NCI-H1694 treated with DMSO at 0.1 percent for 48 hours (cell line): ENCODE measurements at regions not wholly inside any gene's neighbourhood (a gene's known extent, or its start where the extent isn't known, plus 50 kb on each side); places are given as distances from the start of the nearest gene placed in this dataset.
"Not testable (repeated sequence)": the region's sequence is repeated elsewhere in the genome, so short reads cannot be mapped to it uniquely, and the experiment has no call there.

ENCODE experiments used
- DNase-seq: peaks from one replicate; lab custom pipeline; 2025; lab: John Stamatoyannopoulos, UW

DNA sequence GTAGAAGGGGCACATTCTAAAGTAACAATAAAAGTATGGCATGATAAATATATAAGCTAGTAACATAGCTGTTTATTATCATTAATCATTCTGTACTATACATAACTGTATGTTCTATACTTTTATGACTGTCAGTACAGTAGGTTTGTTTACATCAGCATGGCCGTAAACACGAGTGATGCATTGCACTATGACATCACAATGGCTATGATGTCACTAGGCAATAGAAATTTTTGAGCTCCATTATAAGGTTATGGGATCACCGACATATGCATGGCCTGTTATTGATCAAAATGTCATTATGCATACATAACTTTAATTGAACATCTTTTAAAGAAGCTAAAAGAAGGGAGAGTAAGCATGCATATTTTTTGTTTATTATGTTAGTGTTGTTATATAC lies 200.1 kb upstream of the SHH start:
- DNase-seq: no peak

DNA sequence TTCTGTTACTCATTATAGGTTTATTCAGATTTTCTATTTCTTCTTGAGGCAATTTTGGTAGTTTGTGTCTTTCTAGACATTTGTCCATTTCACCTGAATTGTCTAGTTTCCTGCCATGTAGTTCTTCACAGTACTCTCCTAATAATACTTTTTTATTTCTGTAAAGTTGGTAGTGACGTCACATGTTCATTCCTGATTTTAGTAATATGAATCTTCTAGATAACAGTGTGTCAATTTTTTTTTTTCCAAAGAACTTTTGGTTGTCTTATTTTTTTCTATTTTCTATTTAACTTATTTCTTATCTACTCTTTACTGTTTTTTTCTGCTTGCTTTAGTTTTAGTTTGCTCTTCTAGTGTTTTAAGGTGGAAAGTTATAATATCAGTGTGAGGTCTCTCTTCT lies 197.3 kb upstream of the SHH start:
- no peak for DNase-seq

DNA sequence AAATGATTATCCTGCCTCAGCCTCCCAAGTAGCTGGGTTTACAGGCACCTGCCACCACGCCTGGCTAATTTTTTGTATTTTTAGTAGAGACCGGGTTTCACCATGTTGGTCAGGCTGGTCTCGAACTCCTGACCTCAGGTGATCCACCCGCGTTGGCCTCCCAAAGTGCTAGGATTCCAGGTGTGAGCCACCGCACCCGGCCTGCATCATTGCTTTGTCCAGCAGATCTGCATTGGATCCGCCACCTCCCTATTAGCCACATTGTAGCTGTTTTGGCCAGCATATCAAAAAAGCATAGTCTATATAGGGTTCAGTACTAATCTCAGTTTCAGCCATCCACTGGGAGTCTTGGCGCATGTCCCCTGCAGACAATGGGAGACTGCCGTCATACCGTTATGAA lies 194.6 kb upstream of the SHH start:
- DNase-seq: not testable (repeated sequence)

DNA sequence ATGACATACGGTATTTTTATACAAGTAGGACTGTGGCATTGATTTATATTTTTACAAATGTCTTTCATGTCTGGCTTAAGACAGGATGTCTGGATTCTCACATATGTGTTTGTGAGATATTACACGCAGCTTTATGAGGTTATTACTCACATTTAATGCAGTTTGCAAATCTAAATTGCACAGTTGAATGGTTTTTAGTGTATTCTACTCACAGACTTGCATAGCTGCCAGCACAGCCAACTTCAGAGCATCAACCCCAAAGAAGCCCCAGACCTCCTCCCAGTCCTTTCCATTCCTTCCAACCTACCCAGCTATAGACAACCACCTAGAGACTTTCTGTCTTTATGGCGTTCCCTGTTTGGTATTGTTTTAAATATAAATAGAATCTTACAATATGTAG lies 193.8 kb upstream of the SHH start:
- no peak for DNase-seq

DNA sequence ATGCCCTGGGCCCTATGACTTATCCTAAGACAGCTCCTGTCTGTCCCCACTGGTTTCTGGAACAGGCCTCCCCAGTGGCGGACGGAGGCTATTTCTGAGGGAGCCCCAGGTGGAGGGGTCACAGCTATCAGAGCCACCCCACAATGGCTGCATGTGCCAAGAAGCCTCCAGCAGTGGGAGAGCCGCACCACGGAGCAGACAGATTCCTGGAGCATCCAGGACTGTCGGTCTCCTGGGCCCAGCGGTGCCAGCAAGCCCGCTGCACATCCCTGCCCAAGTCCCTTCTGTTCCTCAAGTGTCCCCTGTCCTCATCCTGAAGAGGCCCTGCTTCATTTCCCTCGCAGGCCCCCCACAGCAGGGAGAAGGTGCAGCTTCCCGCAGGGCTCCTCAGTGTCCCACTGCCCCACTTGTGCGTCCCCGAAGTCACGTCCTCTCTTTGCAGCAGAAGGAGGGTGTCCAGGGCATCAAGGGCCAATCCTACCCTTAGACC lies 193.0 kb upstream of the SHH start:
- DNase-seq: no peak

DNA sequence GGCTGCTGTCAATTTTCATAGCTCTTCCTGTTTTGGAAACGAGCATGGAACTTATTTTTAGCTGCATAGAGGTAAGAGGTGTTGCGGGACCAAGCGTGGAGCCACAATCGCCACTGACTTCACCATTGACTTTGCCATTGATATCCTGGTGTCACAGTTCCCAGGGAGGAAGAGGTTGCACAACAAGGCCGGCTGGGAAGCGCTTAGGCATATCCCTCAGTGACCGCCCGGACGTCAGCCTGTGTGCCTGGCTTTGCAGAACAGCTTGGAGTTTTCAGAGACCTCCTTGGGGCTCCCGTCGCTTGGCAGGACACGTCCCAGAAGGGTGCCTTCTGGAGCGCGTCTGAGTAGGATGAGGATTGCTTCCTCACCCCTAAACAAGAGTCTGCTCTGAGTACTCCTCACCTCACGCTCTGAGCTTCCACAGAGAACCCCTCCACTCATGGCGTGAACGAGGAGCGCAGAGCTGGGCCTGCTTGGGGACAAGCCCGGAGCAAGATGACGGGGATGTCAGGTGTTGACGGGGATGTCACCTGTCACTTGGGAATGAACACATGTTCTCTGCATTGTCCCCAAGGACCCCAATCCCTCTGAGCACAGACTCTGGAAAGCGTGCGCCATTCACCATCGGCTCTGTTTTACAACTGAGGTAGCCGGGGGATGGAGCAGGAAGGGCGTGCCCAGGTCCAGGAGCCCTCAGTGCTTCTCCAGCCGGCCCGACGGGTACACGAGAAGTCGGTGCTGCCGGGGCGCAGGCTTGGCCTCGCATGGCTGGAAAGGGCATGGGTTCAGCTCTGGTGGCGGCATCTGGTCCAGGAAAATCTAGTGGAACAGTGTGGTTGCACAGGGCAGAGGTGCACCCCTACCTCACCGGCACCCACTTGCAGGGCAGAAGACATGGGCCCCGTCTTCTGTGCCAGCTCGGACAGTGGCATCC lies 192.3 kb upstream of the SHH start:
- DNase-seq: no peak

DNA sequence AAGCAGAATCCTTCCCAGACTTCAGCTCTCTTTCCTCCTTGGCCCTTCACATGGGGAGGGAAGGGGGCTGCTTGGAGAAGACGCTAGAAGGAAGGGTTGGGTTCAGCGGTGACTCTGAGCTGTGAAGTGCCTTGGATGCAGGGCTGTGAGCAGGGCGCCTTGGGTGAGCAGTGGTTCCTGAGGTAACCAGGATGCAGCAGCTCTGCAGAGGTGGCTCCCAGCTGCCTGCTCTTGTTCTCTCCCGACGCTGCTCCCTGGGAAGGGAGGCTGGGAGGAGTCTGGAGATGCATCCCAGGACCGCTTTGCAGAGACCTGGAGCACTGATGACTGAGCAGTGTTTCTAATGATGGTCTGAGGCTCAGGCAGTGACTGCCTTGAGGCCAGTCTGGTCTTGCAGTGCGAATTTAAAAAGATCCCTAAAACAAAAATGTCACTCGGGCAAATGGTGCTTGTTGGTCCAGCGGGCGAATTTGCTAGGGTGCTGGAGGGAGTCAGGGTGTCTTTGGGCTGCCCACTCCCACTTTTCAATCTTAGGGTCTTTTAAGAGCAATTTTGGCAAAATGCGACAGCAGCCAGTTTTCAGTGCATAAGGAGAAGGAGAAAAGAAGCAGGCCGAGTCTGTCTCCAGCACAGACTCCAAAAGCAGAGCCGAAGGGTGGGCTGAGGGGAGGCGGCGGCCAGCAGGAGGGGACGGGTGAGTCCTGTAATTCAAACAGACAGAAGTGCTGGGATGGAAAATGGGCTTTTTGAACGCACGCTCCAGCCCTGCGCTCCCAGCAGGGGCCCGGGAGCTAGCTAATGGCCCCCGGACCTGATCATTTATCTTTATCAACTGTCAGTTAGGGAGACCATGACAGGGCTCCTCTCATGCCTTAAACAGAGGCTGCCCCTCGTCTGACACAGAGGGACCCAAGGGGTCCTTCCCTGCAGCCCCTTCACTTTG lies 191.2 kb upstream of the SHH start:
- no peak for DNase-seq

DNA sequence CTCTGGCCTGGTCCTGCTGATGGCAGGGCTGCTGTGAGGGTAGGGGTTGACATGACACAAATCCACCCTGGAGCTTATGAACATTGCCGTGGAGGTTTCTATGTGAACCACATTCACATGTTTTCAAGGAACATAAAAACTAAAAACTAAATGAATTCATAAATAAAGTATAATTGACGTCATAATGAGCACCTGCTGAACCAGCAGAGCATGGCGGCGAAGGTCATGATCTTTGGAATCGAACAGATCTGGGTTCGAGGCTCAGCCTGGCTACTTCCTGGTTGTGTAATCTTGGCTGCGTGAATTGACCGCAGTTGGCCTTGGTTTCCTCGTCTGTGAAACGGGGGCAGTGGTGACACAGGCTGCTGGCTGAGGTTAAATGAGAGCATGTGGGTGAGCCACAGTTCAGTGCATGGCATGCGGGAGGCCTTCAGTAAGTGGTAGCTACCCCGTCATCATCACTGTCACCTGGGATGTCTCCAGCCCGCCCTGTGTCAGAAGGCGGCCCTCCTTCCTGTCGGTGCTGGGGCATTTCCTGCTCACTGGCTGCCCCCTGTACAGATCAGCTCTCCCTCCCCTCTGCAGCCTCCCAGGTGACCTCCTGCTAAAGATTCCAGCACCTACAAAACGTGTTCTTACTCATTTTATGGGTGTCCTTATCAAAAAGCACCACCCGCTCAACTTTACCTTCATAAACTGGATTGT lies 190.3 kb upstream of the SHH start:
- DNase-seq: no peak

DNA sequence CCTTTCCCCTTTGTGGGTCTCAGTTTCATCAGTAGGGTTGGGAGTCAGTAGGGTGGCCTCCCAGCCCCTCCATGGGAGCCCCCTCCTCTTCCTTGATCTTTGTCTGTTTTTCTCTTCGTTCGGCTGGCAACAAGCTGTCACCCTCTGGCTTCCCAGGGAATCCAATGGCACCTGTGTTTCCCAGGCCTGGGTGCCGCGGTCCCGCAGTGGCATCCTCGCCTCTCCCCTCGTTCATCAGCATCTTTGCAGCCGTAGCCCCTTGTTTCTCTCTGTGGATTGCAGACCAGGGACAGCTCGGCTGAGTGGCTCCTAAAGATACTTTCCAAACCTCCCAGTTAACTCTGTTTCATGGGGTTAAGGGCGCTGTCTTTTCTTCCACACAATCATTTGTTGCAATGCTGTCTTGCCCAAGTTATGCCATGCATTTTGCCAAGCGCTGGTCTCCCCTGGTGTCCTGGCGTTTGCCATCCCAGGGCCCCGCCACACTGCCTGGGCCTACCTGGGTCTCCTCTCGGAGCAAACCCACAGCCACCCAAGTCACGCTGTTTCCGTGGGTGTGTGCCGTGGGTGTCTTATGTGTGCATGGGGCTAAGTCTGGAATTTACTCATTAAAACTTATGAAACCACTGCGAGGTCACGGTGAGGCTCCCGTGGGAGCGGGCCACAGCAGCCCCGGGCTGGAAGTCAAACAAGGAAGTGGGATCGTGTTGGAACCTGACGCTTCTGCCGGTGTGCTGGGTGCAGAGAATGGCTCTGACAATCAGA lies 189.4 kb upstream of the SHH start:
- no peak for DNase-seq

DNA sequence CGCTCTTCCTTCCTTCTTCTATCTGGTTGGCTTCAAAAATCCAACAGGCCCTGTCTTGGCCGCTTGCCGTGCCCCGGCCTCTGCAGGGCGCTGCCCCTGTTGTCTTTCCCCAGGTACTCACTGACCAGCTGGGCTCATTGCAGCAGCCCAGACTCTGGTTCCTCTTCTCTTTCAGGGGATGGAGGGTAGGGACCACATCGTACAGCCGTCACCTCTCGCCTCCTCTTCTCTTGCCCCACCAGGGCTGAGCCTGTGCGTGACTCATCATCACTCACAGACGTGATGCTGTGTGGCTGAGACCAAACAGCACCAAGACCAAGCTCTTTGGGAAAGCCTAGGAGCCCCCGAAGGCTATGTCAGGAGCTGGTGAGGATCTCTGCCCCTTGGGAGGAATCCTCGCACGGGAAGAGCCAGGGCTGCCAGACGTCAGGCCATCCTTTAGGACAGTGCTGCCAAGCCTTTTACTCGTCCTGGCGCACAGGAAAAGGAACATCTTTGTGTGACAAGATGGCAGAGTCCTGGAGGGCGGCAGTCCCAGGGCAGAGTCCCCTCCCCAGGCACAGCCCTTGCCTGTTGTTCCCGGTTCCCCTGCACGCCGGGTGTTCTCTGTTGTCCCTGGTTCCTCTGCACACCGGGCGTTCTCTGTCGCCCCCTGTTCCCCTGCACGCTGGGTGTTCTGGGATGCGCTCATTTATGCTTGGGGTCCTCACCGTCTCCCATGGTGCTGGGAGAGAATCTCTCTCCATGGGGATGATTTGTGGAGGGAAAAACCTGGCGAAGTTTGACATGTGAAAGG lies 188.5 kb upstream of the SHH start:
- DNase-seq: no peak

DNA sequence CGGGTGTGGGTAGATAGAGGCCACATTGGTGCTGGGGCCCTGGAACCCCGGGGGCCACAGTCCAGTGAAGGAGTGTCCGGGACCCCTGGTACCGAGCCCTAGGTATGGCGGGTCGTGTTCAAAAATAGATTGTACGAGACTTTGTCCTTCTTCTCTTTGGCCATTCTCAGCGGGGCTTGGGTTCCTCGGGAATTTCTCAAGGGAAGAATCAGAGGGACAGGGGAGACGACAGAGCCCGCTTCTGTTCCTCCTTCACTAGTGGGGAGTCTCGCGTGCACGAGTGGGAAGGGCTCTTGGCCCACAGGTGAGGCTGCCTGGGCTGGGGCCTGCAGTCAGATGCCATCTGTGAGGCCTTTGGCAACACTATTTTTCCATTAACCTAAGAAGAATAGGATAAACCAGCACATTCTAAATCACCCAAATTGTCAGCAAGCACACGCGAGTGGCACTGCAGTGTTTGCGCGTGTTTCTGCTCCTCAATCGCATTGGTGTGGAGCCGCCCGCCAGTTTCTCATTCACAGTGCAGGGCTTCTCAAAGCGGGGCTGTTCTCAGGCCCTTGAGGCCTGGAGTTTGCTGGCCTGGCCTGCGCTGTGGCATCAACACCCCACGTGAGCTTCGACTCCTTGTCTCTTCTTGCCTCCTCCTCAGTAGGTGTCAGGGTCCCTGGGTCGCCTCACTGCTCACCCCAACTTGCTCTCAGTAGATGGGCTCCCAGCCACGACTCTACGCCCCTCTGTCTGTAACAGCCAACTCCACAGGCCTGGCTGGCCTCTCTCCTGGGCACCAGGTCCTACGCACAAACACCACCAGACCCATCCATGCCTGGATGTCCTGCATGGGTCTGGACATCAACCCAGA lies 187.6 kb upstream of the SHH start:
- no peak for DNase-seq

DNA sequence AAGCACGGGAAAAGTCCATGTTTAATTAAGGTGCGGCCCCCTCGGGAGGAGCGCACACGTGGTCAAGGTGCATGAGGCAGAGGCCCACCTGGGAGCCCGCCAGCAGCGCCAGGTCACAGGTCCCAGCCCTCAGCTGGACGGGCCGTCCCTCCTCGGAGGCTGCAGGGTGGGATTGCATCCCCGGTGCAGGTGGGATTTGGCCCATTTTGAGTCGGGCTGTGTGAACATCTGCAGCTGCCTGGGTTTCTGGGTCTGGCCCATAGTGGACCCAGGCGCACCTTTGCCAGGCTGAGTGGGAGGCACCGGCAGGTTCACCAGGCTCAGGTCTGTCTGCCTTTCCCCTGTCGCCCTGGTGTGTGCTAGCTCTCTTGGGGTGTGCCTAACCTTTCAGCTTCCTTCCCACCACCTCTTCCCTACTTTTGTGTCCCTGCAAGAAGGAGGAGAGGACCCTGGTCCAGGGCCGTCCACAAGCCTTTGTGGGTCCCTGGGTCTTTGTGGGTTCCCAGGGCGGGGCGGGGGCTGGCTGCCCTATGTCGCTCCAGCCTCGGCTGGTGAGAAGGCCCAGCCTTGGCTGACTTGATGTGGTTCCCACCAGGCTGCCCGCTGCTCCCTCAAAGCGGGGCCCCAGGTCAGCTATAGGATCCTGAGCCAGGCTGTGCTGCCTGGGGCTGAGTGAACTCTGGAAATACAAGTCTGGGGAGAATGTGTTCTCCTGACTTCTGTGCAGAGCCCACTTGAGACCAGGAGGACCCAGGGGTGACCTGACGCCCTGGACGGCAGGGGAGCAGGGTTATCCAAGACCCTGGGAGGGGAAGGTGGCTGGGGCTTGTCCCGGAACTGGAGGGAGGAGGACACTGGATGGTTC lies 186.7 kb upstream of the SHH start:
- no peak for DNase-seq

DNA sequence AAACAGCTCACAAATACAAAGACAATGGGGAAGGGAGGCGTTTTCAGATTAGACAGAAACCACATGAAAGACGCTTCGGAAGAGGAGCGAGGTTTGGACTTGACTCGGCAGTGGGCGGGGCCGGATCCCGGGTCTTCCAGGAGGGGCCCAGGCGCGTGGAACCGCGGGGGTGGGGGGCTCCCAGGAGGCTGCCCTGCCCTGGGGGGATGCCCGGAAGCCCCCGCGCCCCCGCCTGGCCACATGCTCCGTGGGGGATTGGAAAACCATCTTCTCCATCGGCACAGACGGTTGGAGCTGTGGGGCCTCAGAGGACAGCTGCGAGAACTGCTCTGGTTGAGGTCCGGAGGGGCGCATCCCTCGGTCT lies 186.0 kb upstream of the SHH start:
- DNase-seq: no peak

DNA sequence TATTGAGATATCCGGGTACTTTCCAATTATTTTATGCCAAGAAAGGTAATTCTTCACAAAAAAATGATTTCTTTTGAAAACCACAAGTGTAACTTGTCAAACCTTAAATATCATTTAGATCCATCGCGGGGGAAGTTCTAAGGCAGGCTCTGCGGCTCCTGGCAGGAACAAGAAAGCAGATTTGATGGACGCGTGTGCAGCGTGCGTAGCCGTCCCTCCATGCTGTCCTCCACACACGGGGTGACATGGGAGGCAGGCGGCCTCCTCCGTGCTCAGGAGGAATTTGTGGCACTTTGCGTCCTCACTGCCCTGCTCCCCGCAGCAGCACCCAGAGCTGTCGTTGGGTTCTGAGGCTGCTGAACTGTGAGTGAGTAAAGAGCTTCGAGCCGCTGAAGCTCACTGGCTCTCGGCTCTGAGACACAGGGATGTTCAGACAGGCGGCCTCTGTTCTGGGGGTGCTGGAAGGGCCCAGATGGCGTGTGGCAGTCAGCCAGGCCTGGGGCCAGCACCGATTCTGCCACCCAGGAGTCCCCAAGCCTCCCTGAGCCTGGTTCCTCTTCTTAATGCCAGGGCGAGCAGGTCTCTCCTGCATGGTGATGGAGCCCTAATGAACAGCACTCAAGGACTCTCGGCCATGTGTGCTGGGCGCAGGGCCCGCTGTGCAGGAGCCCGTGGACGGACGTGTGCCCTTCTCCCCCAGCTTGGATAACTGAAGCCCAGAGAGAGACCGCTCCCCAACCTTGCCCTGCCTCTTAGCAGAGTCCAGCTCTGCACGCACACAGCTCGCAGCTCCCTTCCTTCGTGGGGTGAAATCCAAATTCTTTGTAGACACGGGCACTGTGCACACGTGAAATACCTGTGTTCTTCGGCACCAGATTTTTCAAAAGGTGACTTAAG lies 185.4 kb upstream of the SHH start:
- no peak for DNase-seq

DNA sequence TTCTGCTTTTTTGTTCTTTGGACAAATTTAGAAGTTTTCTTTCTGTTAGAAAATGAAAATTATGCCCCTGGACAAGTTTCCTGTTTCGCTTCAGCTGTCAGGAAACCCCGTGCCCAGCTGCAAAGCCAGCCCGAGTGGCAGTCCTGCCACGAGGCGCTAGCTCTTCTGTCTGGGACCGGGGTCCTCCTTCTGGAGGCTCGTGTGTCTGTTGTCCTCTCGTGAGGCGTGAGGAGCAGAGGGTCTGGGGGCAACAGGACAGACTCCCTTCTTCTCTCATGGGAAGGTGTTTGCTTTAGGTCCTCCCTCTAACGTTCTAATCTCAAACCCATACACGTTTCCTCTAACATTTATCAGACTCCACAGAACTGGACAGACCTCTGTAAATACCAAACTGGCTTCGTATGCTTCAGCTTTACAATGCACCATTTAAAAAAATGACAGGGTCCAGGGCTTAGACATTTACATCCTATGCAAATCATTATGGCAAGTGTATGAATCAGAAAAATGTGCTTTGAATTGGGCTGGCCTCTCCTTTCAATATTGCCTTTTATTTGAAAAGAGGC lies 184.5 kb upstream of the SHH start:
- DNase-seq: no peak

DNA sequence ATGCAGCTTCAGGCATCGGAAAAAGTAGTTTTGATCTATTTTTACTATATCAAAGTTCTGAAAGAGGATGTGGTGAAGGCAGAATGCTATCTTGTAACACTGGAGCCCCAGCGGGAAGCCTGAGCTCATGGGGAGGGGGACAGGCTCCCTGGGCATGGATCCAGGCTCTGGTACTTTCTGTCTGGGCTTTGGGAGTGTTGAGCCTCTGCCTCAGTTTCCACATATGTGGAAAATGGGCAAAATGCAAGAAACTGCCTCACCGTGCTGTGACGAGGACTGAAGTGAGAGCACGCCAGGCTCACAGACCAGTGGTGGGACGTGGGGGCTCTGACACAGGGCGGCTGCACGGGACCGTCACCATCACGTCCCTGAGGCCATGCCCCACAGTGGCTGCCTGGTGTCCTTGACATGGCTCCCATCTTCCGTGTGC lies 182.9 kb upstream of the SHH start:
- DNase-seq: no peak

DNA sequence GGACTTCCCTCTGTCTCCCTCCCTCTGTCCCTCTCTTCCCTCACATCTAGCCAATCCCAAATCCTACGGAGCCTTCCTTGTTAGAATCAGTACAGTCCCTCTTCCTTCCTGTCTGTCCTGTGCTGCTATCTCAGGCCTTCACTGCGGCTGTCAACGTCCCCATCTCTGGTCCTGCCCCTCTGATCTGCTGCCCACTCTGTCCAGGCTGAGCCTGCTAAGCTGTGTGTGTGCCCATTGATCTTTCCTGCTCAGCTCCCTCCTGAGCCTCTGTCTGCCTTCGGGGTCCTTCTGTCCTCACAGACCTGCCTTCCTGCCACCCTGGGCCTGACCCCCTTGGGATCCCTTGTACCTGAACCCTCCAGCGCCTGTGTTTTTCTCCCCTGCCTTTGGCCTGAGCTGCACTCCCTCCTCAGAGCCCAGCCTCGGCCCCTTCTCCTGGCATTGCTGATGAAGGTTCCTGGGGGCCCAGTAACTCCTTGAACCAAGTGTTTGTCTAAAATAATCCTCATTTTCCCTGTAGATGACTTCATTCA lies 182.1 kb upstream of the SHH start:
- DNase-seq: no peak
